Breast epithelium (tissue), 3 donors: ENCODE measurements at regions not wholly inside any gene's neighbourhood (a gene's known extent, or its start where the extent isn't known, plus 50 kb on each side); places are given as distances from the start of the nearest gene placed in this dataset.

Experiments
- POLR2A ChIP-seq: fragments of 450-650 bp; IDR thresholded peaks from one replicate; pipeline ENCODE4 v1.6.1; 2016; ENCODE audit warnings: antibody characterized with exemption, mild to moderate bottlenecking, moderate library complexity
- POLR2AphosphoS5 ChIP-seq, 3 donors: sonication (generic); formaldehyde crosslinking; IDR thresholded peaks; one replicate each; pipeline ENCODE4 v1.6.1; 2017; ENCODE audit warnings: antibody characterized with exemption in 3 of 3
- TF ChIP-seq, protein P1 (sequence below), 3 donors: fragments of 450-650 bp; IDR thresholded peaks; one replicate each; pipeline ENCODE4 v1.5.1; 2016 to 2017; ENCODE audit warnings: antibody characterized with exemption in 3 of 3, mild to moderate bottlenecking in 3 of 3, moderate library complexity in 3 of 3

DNA sequence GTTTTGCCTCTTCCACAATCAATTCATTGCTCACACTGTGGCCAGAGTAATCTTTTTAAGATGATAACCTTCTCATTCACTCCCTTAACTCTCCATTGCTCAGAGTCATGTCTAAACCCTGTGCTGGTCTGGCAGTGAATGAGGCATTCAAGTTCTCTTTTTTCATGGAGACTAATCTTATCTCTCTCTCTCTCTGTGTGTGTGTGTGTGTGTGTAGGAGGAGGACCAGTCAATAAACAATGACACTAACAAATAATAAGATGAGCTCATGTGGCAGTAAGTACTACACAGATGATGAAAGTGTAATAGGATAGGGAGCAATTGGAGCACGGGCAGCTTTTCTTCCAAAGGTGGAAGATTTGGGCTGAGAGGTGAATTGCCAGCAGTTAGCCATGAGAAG, 122.0 kb upstream of the B3GALT2 start:
- TF ChIP-seq, protein P1, sequence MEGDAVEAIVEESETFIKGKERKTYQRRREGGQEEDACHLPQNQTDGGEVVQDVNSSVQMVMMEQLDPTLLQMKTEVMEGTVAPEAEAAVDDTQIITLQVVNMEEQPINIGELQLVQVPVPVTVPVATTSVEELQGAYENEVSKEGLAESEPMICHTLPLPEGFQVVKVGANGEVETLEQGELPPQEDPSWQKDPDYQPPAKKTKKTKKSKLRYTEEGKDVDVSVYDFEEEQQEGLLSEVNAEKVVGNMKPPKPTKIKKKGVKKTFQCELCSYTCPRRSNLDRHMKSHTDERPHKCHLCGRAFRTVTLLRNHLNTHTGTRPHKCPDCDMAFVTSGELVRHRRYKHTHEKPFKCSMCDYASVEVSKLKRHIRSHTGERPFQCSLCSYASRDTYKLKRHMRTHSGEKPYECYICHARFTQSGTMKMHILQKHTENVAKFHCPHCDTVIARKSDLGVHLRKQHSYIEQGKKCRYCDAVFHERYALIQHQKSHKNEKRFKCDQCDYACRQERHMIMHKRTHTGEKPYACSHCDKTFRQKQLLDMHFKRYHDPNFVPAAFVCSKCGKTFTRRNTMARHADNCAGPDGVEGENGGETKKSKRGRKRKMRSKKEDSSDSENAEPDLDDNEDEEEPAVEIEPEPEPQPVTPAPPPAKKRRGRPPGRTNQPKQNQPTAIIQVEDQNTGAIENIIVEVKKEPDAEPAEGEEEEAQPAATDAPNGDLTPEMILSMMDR (IDR thresholded peaks at IDR 0.05) = no peak
- no peak for TF ChIP-seq POLR2A
- TF ChIP-seq POLR2AphosphoS5 (IDR thresholded peaks at IDR 0.05) = no peak
